ENCODE measurements at regions not wholly inside any gene's neighbourhood (a gene's known extent, or its start where the extent isn't known, plus 50 kb on each side); places are given as distances from the start of the nearest gene placed in this dataset.
"Not testable (repeated sequence)": the region's sequence is repeated elsewhere in the genome, so short reads cannot be mapped to it uniquely, and the experiment has no call there.

DNA sequence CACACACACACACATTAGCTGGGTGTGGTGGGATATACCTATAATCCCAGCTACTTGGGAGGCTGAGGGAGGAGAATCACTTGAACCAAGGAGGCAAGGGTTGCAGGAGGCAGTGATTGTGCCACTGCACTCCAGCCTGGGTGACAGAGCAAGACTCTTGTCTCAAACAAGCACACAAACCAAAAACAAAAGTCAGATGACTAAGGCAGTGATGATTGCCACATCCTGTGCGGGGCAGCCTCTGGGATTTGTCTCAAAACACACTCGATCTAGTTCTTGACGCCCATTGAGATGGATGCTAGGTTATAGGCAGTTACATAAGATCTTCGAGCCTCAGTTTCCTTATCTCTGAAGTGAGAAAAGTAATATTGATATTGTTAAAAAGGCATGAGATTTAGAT lies 57.8 kb upstream of the NBPF8 start:
- Mint-ChIP-seq H3K4me3 (peak overlapping the region in 2 of 4 donors; percentile 48 to 51), H3K4me1 (peaks cover 0 to 11% (median 3%) of the 10 kb centered on the region in 4 donors), H3K27ac (peak overlapping the region in 2 of 3 donors; percentile 26 to 29)
- H3K36me3 ChIP-seq (ENCODE audit: control insufficient read depth, insufficient read depth, low read length); H3K9me3 Mint-ChIP-seq; H3K4me1 ChIP-seq (ENCODE audit: control insufficient read depth, insufficient read depth, low read length, poor library complexity, severe bottlenecking); H3K27me3 Mint-ChIP-seq; H3K9me3 ChIP-seq (ENCODE audit: control insufficient read depth in 2 of 2, low read length in 2 of 2); H3K27me3 ChIP-seq (ENCODE audit: control insufficient read depth, insufficient read depth, low read length); H3K36me3 Mint-ChIP-seq; H3K4me3 ChIP-seq (ENCODE audit: low read depth, low read length): not testable (repeated sequence)
- ATAC-seq (ENCODE audit: low read depth in 2 of 2) = peak; percentile 89 to 93
- peak overlapping the region; percentile 41 for H3K27ac ChIP-seq (ENCODE audit: insufficient read depth, low read length, poor library complexity, severe bottlenecking)
- peak; percentile 42 to 90 (median 71) for DNase-seq

DNA sequence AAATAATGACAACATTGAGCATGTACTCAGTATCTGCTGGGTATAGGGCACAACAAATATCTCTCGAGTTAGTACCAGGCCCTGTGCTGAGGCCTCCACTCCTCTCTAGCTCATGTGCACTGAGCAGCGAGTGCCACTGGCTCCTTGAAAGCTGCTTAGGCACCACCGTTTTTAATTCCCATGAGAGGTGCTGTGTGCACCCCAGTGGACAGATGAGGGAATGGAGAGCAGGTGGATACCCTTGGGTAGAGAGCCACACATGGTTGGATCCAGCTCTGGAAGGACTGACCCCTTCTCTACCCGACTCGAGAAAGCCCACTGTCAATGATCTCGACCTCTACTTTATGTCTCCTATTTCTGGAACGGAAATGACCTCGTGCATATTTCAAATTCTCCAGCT lies 58.7 kb upstream of the NBPF8 start:
- H3K36me3 Mint-ChIP-seq; H3K27me3 Mint-ChIP-seq; H3K27ac ChIP-seq (ENCODE audit: insufficient read depth, low read length, poor library complexity, severe bottlenecking); H3K4me1 ChIP-seq (ENCODE audit: control insufficient read depth, insufficient read depth, low read length, poor library complexity, severe bottlenecking); H3K36me3 ChIP-seq (ENCODE audit: control insufficient read depth, insufficient read depth, low read length); ATAC-seq (ENCODE audit: low read depth in 2 of 2); H3K4me3 ChIP-seq (ENCODE audit: low read depth, low read length); H3K27me3 ChIP-seq (ENCODE audit: control insufficient read depth, insufficient read depth, low read length); H3K4me3 Mint-ChIP-seq; H3K9me3 Mint-ChIP-seq; H3K9me3 ChIP-seq (ENCODE audit: control insufficient read depth in 2 of 2, low read length in 2 of 2): not testable (repeated sequence)
- DNase-seq = peak in 2 of 3 donors; percentile 1 to 11
- Mint-ChIP-seq H3K4me1 (peaks cover 0 to 11% (median 3%) of the 10 kb centered on the region in 4 donors), H3K27ac (peak overlapping the region in 2 of 3 donors; percentile 26 to 51)

DNA sequence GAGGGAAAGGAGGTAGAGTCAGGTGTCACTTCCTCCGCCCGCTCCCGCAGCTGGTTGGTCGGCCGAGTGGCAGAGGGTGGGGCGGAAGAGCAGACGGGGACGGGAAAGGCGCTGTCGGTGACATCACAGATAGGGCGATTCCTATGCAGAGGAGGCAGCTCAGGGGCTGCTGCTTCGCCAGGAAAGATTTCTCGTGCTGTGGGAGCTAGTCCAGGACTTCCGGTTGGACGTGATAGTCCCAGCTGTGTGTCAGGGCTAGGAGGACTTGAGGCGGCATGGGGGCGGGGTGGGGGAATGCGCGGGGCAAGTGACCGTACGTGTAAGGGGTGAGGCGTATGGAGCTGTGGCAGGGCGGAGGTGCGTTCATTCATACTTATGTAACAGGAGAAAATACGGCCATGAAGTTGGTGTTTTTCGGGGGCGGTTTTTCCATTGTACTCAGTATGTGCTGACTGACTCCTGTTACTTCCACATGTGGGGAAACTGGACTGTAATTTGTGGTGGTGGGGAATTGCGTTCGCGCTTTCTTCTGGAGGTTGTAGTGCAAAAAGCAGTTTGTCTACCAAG lies 60.1 kb upstream of the NBPF8 start:
- DNase-seq = peak; percentile 53 to 68 (median 61)
- not testable (repeated sequence) for H3K9me3 ChIP-seq (ENCODE audit: control insufficient read depth in 2 of 2, low read length in 2 of 2); H3K9me3 Mint-ChIP-seq; H3K4me1 Mint-ChIP-seq; H3K27me3 Mint-ChIP-seq; H3K36me3 ChIP-seq (ENCODE audit: control insufficient read depth, insufficient read depth, low read length); H3K36me3 Mint-ChIP-seq; H3K4me3 ChIP-seq (ENCODE audit: low read depth, low read length); H3K4me1 ChIP-seq (ENCODE audit: control insufficient read depth, insufficient read depth, low read length, poor library complexity, severe bottlenecking); H3K27me3 ChIP-seq (ENCODE audit: control insufficient read depth, insufficient read depth, low read length)
- H3K27ac Mint-ChIP-seq = peak overlapping the region; percentile 98 to 99 (median 98)
- peak overlapping the region; percentile 81 for H3K27ac ChIP-seq (ENCODE audit: insufficient read depth, low read length, poor library complexity, severe bottlenecking)
- H3K4me3 Mint-ChIP-seq = peak overlapping the region; percentile 87 to 97 (median 92)
- peak; percentile 70 to 76 for ATAC-seq (ENCODE audit: low read depth in 2 of 2)

DNA sequence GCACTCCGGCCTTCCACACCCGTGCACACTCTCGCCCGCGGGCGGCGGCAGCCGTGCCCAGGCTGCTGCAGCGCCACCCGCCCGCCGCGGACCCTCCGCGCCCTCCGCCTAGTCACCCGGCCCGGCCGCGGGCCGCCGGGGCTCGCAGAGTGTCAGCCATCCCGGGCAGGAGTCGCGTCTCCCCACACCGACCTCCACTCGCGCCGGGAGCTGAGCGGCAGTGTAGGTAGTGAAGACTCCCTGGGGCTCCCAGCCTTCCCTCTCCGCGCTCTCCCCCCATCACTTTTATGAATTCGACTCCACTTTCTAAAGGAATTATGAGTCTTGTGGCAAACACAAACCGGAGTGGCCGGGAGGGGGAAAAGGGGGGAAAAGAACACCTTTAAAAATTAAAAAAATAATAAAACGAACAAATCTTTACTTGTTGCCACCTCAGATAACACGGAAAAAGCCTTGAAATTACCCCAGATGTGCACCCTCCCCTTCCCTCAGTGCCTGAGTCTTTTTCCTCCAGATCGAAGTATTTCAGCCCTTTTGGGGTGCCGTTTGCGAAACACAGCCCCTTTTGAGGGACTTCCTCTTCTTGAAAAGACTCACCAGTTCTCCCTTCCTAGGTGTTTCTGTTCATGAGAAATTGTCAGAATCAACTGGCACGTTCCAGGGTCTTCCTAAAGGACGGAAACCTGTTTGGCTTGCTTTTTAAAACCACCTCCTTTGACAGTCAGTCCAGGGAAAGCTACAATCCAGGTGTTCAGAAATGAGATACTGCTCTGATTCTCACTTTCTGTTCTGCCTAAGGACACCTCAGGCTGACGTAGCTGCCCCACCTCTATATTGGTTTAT lies 72.4 kb upstream of the NBPF8 start:
- DNase-seq = peak in 1 of 3 donors; percentile 33
- not testable (repeated sequence) for H3K9me3 ChIP-seq (ENCODE audit: control insufficient read depth in 2 of 2, low read length in 2 of 2); H3K4me1 ChIP-seq (ENCODE audit: control insufficient read depth, insufficient read depth, low read length, poor library complexity, severe bottlenecking); H3K27me3 Mint-ChIP-seq; ATAC-seq (ENCODE audit: low read depth in 2 of 2); H3K27me3 ChIP-seq (ENCODE audit: control insufficient read depth, insufficient read depth, low read length); H3K4me1 Mint-ChIP-seq; H3K36me3 Mint-ChIP-seq; H3K36me3 ChIP-seq (ENCODE audit: control insufficient read depth, insufficient read depth, low read length); H3K9me3 Mint-ChIP-seq
- peak overlapping the region; percentile 64 for H3K4me3 ChIP-seq (ENCODE audit: low read depth, low read length)
- H3K27ac ChIP-seq (ENCODE audit: insufficient read depth, low read length, poor library complexity, severe bottlenecking) = peak overlapping the region; percentile 69
- H3K27ac Mint-ChIP-seq = peak overlapping the region in 2 of 3 donors; percentile 32 to 72
- peak overlapping the region; percentile 76 to 85 (median 82) for H3K4me3 Mint-ChIP-seq

DNA sequence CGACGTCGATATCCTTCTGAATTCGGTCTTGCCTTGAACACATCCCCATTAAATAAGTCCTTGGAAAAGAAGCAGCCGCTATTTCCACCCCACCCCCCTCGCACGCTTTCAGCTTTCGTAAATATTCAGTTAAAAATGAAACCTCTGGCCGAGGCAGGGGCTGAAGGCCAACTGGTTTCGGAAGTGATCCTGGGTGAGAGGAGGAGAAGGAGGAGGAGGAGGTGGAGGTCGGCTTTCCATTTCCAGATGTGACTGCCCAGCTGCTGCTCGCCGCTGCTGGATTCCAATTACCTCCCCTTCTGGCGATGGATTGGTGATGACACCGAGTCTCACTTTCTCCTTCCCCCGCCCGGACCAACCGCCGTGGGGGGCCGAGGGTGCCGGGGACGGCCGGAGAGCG lies 73.1 kb upstream of the NBPF8 start:
- not testable (repeated sequence) for H3K27me3 ChIP-seq (ENCODE audit: control insufficient read depth, insufficient read depth, low read length); H3K4me1 Mint-ChIP-seq; H3K9me3 Mint-ChIP-seq; ATAC-seq (ENCODE audit: low read depth in 2 of 2); H3K36me3 Mint-ChIP-seq; H3K27me3 Mint-ChIP-seq; H3K9me3 ChIP-seq (ENCODE audit: control insufficient read depth in 2 of 2, low read length in 2 of 2); H3K36me3 ChIP-seq (ENCODE audit: control insufficient read depth, insufficient read depth, low read length); H3K4me1 ChIP-seq (ENCODE audit: control insufficient read depth, insufficient read depth, low read length, poor library complexity, severe bottlenecking)
- Histone ChIP-seq H3K4me3 (ENCODE audit: low read depth, low read length) (peak overlapping the region; percentile 57), H3K27ac (ENCODE audit: insufficient read depth, low read length, poor library complexity, severe bottlenecking) (peak overlapping the region; percentile 69)
- DNase-seq = peak in 2 of 3 donors; percentile 11 to 16
- Mint-ChIP-seq H3K27ac (peak overlapping the region; percentile 20 to 97 (median 72)), H3K4me3 (peak overlapping the region; percentile 63 to 87 (median 83))

DNA sequence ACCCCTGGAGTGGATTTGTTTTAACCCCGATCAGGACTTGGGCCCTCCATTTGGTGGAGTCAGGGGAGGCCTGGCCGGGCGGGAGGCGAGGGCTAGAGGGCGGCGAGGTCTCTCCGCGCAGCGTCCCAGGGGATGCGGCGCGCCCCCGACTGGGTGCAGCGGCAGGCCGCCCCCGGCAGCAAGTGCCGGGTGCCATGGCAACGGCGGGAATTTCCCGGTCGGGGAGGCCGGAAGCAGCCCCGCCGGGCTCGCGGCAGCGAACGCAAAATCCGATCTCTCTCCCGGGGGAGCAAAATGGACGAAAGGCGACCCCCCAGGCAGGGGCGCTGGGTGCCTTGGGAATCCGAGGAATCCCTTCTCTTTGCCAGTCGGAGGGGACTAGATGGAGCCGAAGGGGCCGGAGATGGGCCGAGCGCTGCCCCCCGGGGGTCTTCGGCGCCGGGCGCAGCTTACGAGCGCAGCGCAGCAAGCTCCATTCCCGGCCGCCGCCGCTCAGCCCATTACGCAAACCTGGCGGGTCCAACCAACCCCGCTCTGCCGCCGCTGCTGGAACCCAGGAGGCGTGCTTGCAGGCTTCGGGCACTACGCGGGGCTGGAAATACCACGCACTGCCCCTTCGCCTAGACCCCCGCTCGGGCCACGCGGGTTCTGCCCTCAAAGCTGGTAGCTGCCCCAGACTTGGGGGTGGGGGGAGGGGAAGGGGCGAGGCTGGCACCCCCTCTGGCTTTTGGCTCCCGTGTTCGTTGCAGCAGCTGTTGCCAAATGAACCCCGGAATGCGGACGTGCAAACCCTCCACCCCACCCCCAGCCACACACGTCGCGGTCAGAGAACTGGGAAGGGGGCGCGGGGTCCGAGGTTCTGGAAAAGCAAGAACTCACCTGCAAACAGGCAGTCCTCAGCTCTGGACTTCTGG lies 73.7 kb upstream of the NBPF8 start:
- Histone ChIP-seq H3K4me3 (ENCODE audit: low read depth, low read length) (peak overlapping the region; percentile 57), H3K27ac (ENCODE audit: insufficient read depth, low read length, poor library complexity, severe bottlenecking) (peak overlapping the region; percentile 69)
- H3K9me3 ChIP-seq (ENCODE audit: control insufficient read depth in 2 of 2, low read length in 2 of 2); H3K36me3 Mint-ChIP-seq; H3K27me3 ChIP-seq (ENCODE audit: control insufficient read depth, insufficient read depth, low read length); H3K9me3 Mint-ChIP-seq; H3K4me1 Mint-ChIP-seq; H3K36me3 ChIP-seq (ENCODE audit: control insufficient read depth, insufficient read depth, low read length); H3K4me1 ChIP-seq (ENCODE audit: control insufficient read depth, insufficient read depth, low read length, poor library complexity, severe bottlenecking); ATAC-seq (ENCODE audit: low read depth in 2 of 2); H3K27me3 Mint-ChIP-seq: not testable (repeated sequence)
- H3K4me3 Mint-ChIP-seq = peak overlapping the region; percentile 61 to 87 (median 85)
- peak in 2 of 3 donors; percentile 56 to 78 for DNase-seq
- H3K27ac Mint-ChIP-seq = peak overlapping the region in 2 of 3 donors; percentile 55 to 72

DNA sequence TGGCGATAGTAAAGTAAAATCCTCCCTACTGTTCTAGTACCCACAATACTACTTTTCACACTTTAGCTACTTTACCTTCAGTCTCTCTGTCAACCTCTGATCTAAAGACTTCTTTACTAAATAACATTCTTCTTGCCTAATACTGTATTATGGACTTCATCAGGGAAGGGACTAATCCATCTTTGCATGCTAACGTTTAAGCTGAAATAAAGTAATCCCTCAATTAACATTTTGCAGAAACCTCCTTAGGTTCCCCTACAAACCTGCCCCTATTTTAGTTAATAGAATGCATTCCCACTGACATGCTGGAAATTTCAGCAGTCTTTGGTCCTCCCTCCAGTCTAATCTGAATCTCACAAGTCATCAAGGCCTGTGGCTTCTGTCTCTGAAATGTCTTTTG lies 99.1 kb upstream of the NBPF8 start:
- not testable (repeated sequence) for H3K9me3 ChIP-seq (ENCODE audit: control insufficient read depth in 2 of 2, low read length in 2 of 2); H3K4me1 ChIP-seq (ENCODE audit: control insufficient read depth, insufficient read depth, low read length, poor library complexity, severe bottlenecking); H3K27me3 Mint-ChIP-seq; H3K27ac ChIP-seq (ENCODE audit: insufficient read depth, low read length, poor library complexity, severe bottlenecking); H3K27me3 ChIP-seq (ENCODE audit: control insufficient read depth, insufficient read depth, low read length); H3K4me3 ChIP-seq (ENCODE audit: low read depth, low read length); ATAC-seq (ENCODE audit: low read depth in 2 of 2); H3K36me3 Mint-ChIP-seq; H3K27ac Mint-ChIP-seq; H3K4me3 Mint-ChIP-seq; DNase-seq; H3K36me3 ChIP-seq (ENCODE audit: control insufficient read depth, insufficient read depth, low read length); H3K4me1 Mint-ChIP-seq; H3K9me3 Mint-ChIP-seq

Data from CD4-positive, CD25-positive, alpha-beta regulatory T cell (primary cell).